Hematopoietic multipotent progenitor cell treated with erythropoietin and hydrocortisone succinate and interleukin-3 and kit ligand, for 6 days (in vitro differentiated cells): ENCODE measurements at regions not wholly inside any gene's neighbourhood (a gene's known extent, or its start where the extent isn't known, plus 50 kb on each side); places are given as distances from the start of the nearest gene placed in this dataset.

Source experiments
- DNase-seq: peaks from one replicate; pipeline ENCODE4 v3.0.0-alpha.2; 2015

- no peak for DNase-seq
These were observed 124.4 kb upstream of the SLC34A2 start for GRCh38 chr4:25531272-25531671.

DNA sequence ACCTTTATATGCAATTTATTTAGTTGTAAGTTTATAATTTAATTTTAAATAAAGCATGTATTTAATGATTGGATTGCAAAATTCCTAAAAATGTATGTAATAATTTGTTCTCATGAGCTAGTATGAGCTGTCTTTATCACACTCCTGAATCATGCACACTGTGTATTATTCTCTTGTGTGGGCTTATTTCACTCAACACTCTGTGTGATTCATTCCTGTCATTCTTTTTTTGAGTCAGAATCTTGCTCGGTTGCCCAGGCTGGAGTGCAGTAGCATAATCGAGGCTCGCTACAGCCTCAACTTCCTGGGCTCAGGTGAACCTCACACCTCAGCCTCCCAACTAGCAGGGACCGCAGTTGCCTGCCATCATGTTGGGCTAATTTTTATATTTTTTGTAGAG is 123.1 kb upstream of the SLC34A2 start:
- DNase-seq = no peak

- DNase-seq = no peak
These were observed 122.4 kb upstream of the SLC34A2 start for GRCh38 chr4:25533256-25533655.

DNA sequence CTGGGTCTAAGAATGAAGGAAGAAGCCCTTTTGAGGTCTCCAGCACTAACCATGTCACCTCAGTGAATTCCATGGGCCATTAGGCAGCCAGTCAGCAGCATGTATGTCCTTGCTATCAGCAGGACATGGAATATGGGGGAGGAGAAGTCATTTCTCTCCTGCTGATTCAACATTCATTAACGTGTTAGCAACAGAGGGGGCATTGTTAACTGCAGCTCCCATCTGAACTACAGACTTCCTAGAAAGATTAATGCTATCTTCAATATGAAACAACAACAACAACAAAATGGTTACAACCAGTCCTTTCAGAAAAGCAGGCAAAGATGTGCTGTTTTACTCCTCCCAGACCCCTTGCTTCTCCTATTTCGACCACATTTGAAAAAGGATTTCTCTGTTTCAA is 120.4 kb upstream of the SLC34A2 start:
- DNase-seq = no peak

- no peak for DNase-seq
These were observed 119.8 kb upstream of the SLC34A2 start for GRCh38 chr4:25535701-25536473.

- no peak for DNase-seq
These were observed 118.9 kb upstream of the SLC34A2 start for GRCh38 chr4:25536564-25537320.

- DNase-seq = no peak
These were observed 117.2 kb upstream of the SLC34A2 start for GRCh38 chr4:25538430-25538829.

DNA sequence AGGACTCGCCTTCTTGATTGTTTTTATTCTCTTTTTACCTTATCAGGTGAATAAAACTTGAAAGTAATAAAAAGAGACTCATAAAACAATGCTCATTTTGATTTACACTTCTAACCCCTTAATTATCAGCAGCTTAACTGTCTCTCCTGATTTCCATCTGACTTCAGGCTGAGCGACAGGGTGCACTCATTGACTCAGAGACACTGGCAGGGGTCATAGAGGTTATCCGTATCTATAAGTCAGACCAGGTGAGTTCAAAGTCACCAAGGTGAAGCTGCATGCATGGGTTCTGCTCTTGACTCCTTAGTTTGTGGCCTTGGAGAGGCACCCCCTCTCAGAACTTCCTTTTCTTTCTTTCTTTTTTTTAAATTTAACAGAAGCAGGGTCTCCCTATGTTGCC is 116.4 kb upstream of the SLC34A2 start:
- no peak for DNase-seq

- DNase-seq = no peak
These were observed 114.9 kb upstream of the SLC34A2 start for GRCh38 chr4:25540734-25541133.

DNA sequence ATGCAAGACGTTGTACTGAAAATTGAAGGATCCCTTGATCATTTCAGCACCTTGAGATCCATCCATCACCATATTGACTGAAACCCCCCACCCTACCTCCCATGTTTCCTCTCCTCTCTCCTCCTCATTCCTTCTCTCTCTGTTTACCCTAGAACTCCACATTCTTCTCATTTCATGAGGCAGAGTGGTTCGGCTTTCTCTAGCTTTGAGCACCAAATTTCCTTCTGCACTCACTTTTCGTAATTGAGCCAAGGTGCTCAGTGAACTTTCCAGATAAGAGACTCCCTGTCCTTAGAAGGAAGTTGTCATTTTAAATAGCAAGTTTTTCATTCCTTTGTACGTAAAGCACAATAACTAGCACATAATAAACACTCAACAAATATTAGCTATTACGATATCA is 108.3 kb upstream of the SLC34A2 start:
- DNase-seq = no peak

GRCh38 chr4:25549413-25549812 is 106.2 kb upstream of the SLC34A2 start:
- no peak for DNase-seq

DNA sequence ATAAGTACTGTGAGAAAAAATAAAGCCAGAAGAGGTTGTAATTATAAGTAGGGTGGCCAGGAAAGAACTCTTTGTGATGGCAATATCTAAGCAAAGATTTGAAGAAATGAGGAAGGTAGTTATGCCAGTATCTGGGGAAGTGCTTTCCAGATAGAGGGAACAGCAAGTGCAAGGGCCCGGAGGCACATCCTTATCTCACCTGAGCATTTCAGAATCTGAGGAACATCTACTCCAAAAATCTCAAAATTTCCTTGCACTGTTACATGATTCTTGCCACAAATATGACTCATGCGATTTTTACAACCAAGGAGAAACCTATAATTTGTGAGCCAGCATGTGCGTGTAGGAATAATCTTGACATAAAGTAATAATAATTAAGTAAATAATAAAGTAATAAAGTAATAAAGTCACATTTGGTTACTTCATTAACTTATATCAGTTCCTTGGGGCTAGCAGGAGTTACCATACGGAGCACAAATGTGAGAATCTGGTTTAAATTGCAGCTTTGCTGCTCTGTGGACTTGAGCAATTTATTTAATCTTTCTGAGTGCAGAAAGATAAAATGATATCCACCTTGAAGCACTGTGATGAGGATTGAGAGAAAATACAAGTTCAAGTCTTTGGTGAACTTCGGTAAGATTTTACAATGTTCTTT is 105.1 kb upstream of the SLC34A2 start:
- DNase-seq = no peak

- no peak for DNase-seq
These were observed 104.0 kb upstream of the SLC34A2 start for GRCh38 chr4:25551605-25552004.

DNA sequence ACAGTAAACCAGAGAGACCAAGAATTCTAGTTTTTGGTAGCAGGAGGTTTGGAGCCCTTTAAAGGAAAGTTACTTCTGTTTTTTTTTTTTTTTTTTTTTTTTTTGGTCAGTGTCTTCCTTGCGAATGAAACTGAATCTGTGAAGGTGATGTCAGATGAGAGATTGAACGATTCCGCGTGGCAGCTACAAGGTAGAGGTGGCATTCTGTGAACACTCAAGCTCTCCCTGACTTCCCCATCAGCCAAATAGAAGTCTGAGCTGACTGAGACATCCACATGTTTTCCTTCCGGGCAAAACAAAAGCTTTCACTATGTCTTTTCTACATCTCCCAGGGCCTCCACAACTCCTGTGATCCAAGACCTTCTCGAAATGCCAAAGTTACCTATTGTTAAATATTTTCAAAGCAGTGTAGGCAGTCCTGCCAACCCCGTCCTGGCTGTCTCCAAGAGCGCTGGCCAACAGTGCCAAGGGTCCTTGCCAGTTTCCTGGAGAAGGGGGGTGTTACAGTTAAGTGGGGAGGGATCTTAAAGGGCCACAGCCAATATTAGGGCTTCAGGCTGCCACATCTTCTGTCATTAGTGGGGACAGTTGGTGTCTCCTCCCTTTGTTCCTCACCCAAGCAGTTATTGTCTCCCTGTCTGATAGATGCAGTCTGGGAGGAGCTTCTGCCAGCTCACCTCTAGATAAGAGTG is 102.9 kb upstream of the SLC34A2 start:
- no peak for DNase-seq

- DNase-seq = no peak
These were observed 96.1 kb upstream of the SLC34A2 start for GRCh38 chr4:25559508-25559907.

- no peak for DNase-seq
These were observed 95.0 kb upstream of the SLC34A2 start for GRCh38 chr4:25560605-25561004.

GRCh38 chr4:25563071-25563564 is 92.5 kb upstream of the SLC34A2 start:
- no peak for DNase-seq

DNA sequence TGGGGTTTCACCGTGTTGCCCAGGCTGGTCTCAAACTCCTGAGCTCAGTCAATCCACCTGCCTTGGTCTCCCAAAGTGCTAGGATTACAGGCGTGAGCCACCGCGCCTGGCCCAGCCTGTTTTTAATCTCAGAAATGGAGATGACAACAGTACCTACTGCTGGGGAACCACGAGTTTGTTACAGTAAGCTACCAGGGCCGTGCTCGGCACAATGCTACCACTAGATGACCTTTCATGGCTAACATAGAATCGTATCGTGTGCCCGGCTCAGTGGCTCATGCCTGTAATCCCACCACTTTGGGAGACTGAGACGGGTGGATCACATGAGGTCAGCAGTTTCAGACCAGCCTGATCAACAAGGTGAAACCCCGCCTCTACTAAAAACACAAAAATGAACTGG is 90.8 kb upstream of the SLC34A2 start:
- DNase-seq = no peak

- DNase-seq = no peak
These were observed 88.4 kb upstream of the SLC34A2 start for GRCh38 chr4:25567253-25567652.

DNA sequence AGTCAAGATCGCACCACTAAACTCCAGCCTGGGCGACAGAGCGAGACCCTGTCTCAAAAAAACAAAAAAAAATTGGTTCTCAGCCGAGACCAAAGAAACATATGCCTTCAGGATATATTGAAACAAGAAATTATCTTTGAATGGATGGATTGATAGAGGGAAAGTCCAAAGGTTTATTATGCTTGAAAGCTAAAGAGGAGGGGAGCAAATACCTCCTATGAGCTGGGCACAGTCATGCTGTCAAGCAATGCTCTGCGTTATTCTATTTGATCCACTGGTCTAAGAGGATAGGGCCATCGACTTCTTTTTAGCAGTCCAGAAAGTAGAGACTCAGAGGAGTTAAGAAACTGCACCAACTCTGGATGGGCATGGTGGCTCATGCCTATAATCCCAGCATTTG is 85.9 kb upstream of the SLC34A2 start:
- no peak for DNase-seq

GRCh38 chr4:25575611-25576010 is 80.0 kb upstream of the SLC34A2 start:
- no peak for DNase-seq

DNA sequence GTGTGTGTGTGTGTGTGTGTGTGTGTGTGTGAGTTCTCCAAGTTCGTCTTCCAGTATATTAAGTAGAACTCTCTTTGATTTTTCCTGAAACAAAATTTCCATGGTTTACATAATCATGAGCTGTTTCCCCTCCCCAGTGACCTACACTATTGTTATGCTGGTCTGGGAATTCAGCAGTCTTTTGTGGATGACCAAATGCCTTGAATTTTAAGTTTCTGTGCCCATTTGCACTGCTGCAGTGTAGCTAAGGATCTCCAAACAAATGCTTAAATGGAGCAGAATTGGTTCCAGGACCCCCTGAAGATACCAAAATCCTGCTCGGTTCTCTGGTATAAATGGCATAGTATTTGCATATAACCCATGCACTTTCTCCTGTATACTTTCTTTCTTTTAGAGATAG is 77.2 kb upstream of the SLC34A2 start:
- DNase-seq = no peak
